NCI-H226 (cell line): ENCODE measurements at regions not wholly inside any gene's neighbourhood (a gene's known extent, or its start where the extent isn't known, plus 50 kb on each side); places are given as distances from the start of the nearest gene placed in this dataset.
"Not testable (repeated sequence)": the region's sequence is repeated elsewhere in the genome, so short reads cannot be mapped to it uniquely, and the experiment has no call there.

Source experiments
- DNase-seq: peaks from one replicate; pipeline ENCODE4 v3.0.0-alpha.2; 2015

GRCh38 chr9:1505489-1505888, 455.3 kb downstream of the DMRT2 start:
- DNase-seq, result no peak

DNA sequence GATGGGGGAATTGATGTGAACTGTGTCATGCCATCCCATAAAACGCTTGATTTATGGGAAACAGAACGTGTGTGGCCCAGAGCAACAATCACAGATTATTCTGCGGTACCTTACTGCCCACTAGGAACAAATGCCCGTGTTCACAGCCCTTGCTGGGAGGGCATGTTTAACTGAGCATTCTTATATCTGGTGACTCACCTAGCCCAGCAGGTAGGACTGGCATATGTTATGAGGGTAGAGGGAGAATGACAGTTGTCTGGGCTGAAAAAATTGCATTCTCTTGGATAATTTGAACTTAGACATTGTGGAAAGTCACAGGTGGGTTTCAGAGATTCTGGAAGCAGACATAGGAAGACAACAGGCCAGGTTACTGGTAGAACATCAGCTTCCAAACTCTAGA, 460.6 kb downstream of the DMRT2 start:
- DNase-seq, result no peak

GRCh38 chr9:1513105-1513504, 462.9 kb downstream of the DMRT2 start:
- DNase-seq, result no peak

GRCh38 chr9:1514250-1514649, 464.1 kb downstream of the DMRT2 start:
- DNase-seq, result no peak

DNA sequence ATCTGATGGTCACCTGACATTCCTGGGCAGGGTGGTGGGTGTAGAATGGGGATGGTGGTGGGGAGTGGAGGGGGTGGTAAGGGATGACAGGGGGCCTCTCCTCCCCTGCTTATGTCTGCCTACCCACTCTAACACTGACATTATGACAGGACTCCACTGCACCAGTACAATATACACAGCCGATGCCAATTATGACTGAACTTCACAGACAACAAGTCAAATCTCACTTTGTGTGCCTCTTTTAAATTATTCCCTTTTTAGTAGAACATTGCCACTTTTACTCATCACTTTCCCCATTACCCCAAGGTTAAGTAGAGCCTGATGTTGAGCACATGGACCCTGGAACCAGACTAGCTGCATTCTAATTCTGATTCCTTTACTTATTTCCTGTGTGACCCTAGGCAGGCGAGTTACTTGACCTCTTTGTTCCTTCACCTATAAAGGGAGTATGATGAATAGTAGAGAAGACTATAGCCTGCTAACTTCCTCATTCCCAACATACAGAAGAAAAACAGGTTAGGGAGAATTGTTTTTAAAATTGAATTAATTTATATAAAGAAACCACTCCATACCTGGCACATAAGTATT, 464.7 kb downstream of the DMRT2 start:
- DNase-seq, result no peak

- DNase-seq, result no peak
These were observed 465.4 kb downstream of the DMRT2 start for GRCh38 chr9:1515557-1515956.

DNA sequence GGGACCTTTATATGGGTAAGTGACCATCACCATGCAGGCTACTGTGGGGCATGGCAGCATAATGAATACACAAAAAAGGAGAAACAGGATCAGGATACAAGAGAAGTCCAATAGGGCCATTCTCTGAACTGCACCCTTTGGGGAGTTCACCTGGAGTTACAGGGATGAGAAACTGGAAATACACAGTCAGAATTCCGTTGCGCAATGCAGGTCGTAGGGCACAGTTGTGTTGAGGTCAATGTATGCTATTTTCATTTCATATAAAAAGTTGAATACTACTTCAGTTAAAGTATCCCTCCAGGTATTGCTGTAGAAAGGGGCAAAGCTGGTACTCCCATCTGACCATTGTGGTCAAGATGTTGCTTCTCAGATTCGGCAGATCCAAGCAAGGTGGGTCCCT, 471.4 kb downstream of the DMRT2 start:
- no peak for DNase-seq

DNA sequence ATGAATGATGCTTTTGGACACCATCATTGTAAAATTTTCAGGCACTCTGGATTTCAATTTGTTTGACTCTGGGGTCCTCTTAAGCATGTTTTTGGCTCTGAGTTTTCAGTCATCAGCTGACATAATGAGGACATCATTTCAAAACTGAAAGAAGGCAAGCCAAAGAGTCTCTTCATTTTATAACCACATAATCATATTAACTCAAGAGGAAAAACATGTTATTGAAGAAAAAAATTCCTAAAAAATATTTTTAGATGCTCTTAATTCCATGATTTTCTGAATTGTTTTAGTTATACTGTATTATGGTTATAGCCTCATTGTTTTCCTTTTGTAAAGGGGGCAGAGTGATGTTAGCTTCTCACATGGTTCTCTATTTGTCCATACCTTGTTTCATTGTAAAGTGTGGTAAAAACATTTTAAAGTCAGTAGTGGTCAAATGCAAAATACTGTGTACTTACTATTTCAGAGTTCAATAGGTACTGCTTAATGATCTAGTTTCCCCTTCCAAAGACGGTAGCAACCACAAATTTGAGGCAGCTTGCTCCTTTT, 472.1 kb downstream of the DMRT2 start:
- no peak for DNase-seq

- no peak for DNase-seq
These were observed 478.3 kb downstream of the DMRT2 start for GRCh38 chr9:1528456-1528855.

DNA sequence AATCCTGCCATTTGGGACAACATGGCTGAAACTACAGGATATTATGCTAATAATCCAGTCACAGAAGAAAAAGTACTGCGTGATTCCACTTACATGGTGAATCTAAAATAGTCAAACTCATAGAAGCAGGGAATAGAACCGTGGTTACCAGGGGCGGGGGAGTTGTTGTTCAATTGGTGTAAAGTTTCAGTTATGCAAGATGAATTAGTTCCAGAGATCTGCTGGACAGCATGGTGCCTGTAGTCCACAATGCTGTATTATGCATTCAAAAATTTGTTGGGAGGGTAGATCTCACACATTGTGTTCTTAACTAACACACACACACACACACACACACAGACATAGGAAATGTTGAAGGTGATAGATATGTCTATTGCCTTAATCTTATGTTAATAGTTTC, 480.5 kb downstream of the DMRT2 start:
- no peak for DNase-seq

- DNase-seq, result no peak
These were observed 481.3 kb downstream of the DMRT2 start for GRCh38 chr9:1531424-1531823.

GRCh38 chr9:1532171-1532570, 482.0 kb downstream of the DMRT2 start:
- DNase-seq, result no peak

DNA sequence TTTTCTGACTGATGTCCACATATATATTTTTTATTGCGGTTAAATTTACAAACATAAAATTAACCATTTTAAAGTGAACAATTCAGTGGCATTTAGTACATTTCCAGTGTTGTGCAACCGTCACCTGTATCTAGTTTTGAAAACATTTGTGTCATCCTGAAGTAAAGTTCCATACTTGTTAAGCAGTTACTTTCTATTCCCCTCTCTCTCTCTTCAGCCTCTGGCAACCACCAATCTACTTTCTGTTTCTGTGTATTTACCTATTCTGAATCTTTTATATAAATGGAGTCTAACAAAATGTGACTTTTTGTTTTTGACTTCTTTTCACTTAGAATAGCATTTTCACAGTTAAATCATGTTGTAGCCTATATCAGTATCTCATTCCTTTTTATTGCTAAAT, 480.1 kb upstream of the SMARCA2 start:
- no peak for DNase-seq

- no peak for DNase-seq
These were observed 479.5 kb upstream of the SMARCA2 start for GRCh38 chr9:1535599-1535998.

- DNase-seq, result no peak
These were observed 478.5 kb upstream of the SMARCA2 start for GRCh38 chr9:1536522-1537170.

GRCh38 chr9:1538301-1538700, 476.8 kb upstream of the SMARCA2 start:
- DNase-seq, result no peak

GRCh38 chr9:1539216-1539615, 475.9 kb upstream of the SMARCA2 start:
- DNase-seq, result no peak

GRCh38 chr9:1550636-1551035, 464.5 kb upstream of the SMARCA2 start:
- DNase-seq, result no peak

GRCh38 chr9:1554081-1555035, 460.8 kb upstream of the SMARCA2 start:
- no peak for DNase-seq

DNA sequence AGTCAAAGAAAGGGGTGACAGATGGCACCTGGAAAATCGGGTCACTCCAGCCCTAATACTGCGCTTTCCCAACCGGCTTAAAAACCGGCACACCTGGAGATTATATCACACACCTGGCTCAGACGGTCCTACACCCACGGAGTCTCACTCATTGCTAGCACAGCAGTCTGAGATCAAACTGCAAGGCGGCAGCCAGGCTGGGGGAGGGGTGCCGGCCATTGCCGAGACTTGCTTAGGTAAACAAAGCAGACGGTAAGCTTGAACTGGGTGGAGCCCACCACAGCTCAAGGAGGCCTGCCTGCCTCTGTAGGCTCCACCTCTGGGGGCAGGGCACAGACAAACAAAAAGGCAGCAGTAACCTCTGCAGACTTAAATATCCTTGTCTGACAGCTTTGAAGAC, 456.5 kb upstream of the SMARCA2 start:
- not testable (repeated sequence) for DNase-seq

DNA sequence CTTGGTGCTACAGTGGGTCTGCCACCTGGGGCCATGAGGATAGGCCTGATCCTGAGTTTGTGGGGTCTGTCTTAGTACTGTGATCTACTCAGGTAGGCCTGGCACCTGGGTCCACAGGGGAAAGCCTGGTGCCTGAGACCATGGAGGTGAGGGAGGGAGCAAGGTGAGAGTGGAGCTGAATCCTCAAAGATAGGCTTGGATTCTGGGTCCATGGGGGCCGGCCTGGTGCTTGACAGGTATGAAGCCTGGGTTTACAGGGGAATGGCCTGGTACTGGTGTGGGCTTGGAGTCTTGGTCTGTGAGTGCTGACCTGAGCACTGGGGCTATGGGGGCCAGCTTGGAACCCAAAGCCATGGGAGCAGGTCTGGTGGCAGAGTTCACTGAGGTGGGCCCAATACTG, 439.2 kb upstream of the SMARCA2 start:
- no peak for DNase-seq

GRCh38 chr9:1580215-1580614, 434.9 kb upstream of the SMARCA2 start:
- DNase-seq, result no peak

GRCh38 chr9:1581926-1582325, 433.2 kb upstream of the SMARCA2 start:
- DNase-seq, result no peak

GRCh38 chr9:1591310-1591709, 423.8 kb upstream of the SMARCA2 start:
- no peak for DNase-seq
